D341Med (cell line): ENCODE measurements at regions not wholly inside any gene's neighbourhood (a gene's known extent, or its start where the extent isn't known, plus 50 kb on each side); places are given as distances from the start of the nearest gene placed in this dataset.

Source experiments
- DNase-seq: peaks from one replicate; pipeline ENCODE4 v3.0.0; 2012; ENCODE audit warnings: low spot score

GRCh38 chr20:57763235-57763595 is 53.4 kb upstream of the PMEPA1 start:
- no peak for DNase-seq

GRCh38 chr20:57762531-57763234 is 52.9 kb upstream of the PMEPA1 start:
- no peak for DNase-seq

- DNase-seq: no peak
These were observed 51.6 kb upstream of the PMEPA1 start for GRCh38 chr20:57761413-57761734.

- no peak for DNase-seq
These were observed 51.0 kb upstream of the PMEPA1 start for GRCh38 chr20:57760698-57761412.

GRCh38 chr20:57759724-57760123 is 49.9 kb upstream of the PMEPA1 start:
- DNase-seq: no peak
